Pancreas (tissue), 10 donors: ENCODE measurements at regions not wholly inside any gene's neighbourhood (a gene's known extent, or its start where the extent isn't known, plus 50 kb on each side); places are given as distances from the start of the nearest gene placed in this dataset.
"Not testable (repeated sequence)": the region's sequence is repeated elsewhere in the genome, so short reads cannot be mapped to it uniquely, and the experiment has no call there.

Experiments used
- ATAC-seq, 4 donors: fragments of 200-7000 bp; cut with Tn5 transposase; one replicate each; pipeline versions ENCODE4 v1.8.0 to v1.9.1; 2020; ENCODE audit warnings: mild to moderate bottlenecking in 4 of 4, moderate library complexity in 4 of 4
- DNase-seq, 6 donors: peaks; one replicate each; pipeline ENCODE4 v3.0.0-alpha.2; 2020
- FAIRE-seq: peaks from 2 replicates; lab custom pipeline; 2012; peaks lifted over from hg19 to GRCh38; lab: Jason Lieb, UNC
- H3K27ac ChIP-seq, 4 donors: fragments of 200-600 bp; sonication (generic); 1 replicate in 3 of 4; 2 replicates in 1 of 4; pipeline versions ENCODE4 v1.5.0 to v1.8.0; 2020
- H3K27me3 ChIP-seq, 4 donors: fragments of 200-600 bp; one replicate each; pipeline ENCODE4 v1.8.0; 2021
- H3K36me3 ChIP-seq, 3 donors: fragments of 200-600 bp; sonication (generic) in 1 of 3; one replicate each; pipeline versions ENCODE4 v1.5.0 to v1.8.0; 2020 to 2021
- H3K4me1 ChIP-seq, 3 donors: fragments of 200-600 bp; one replicate each; pipeline ENCODE4 v1.8.0; 2021
- H3K4me3 ChIP-seq, 4 donors: fragments of 200-600 bp; sonication (generic) in 2 of 4; one replicate each; pipeline versions ENCODE4 v1.5.0 to v1.8.0; 2020 to 2021
- H3K9me3 ChIP-seq, 4 donors: fragments of 200-600 bp; one replicate each; pipeline ENCODE4 v1.8.0; 2021
- CTCF ChIP-seq, 4 donors: fragments of 200-600 bp; sonication (generic) in 3 of 4; IDR thresholded peaks; one replicate each; pipeline versions ENCODE4 v1.5.0 to v1.8.0; 2021; ENCODE audit warnings: antibody characterized with exemption in 4 of 4
- WGBS, 2 donors: extraction: QIAGEN DNeasy Blood & Tissue Kit; methylation state at CpG; one replicate each; pipeline ENCODE4 v1.1.7; 2013; 5-methylcytosine and 5-hydroxymethylcytosine counted together
- intact Hi-C, 3 donors: fragments of 100-400 bp; cut with DNase I; formaldehyde crosslinking; loops; one replicate each; pipeline versions ENCODE4 v1.11.1 to v1.14.2; 2022
- donor health status: healthy with polysubstance abuse.
- donor health status: DM: no; HTN: no; CAD: no; lungs with moderate emphysema.
- donor health status: DM: no; HTN: no; CAD: no.
- donor health status: control.
- donor health status: control.
- donor health status: Bipolar disorder and iron deficiency.
- donor health status: DM: yes; HTN: yes; CAD: no.
- donor health status: DM: no; HTN: no; CAD: no.
- donor health status: DM: no; HTN: no; CAD: no.
- donor health status: DM: yes; HTN: yes; CAD: no.

GRCh38 chrY:8011515-8011914 lies 1100.0 kb upstream of the AMELY start:
- ATAC-seq (no peak), DNase-seq (no peak), FAIRE-seq (no peak)
- Histone ChIP-seq H3K36me3 (no peaks in the 10 kb centered on the region), H3K4me3 (no peak overlapping the region), H3K4me1 (no peaks in the 10 kb centered on the region), H3K9me3 (no peaks in the 10 kb centered on the region), H3K27me3 (no peaks in the 10 kb centered on the region), H3K27ac (no peak overlapping the region)
- 68% methylated on average over 3 of the region's 3 CpGs; no CpG with 5 or more reads in 1 of the 2 donors for WGBS, 2 donors
- TF ChIP-seq CTCF (IDR thresholded peaks at IDR 0.05): no peak
- intact Hi-C loops: no loop called here

- H3K27me3 ChIP-seq: no peaks in the 10 kb centered on the region
- WGBS, 2 donors: 72% methylated on average over 3 of the region's 3 CpGs; no CpG with 5 or more reads in 1 of the 2 donors
- no peak for FAIRE-seq
Observed at GRCh38 chrY:8004196-8004595, 1092.6 kb upstream of the AMELY start.

GRCh38 chrY:7996726-7997125 lies 1085.2 kb upstream of the AMELY start:
- Histone ChIP-seq H3K36me3 (no peaks in the 10 kb centered on the region), H3K27me3 (no peaks in the 10 kb centered on the region), H3K9me3 (no peaks in the 10 kb centered on the region), H3K27ac (no peak overlapping the region), H3K4me3 (no peak overlapping the region), H3K4me1 (no peaks in the 10 kb centered on the region)
- WGBS, 2 donors: 32% methylated on average over 2 of the region's 2 CpGs; no CpG with 5 or more reads in 1 of the 2 donors
- no peak for FAIRE-seq
- intact Hi-C loops: no loop called here
- ATAC-seq: no peak
- TF ChIP-seq CTCF (IDR thresholded peaks at IDR 0.05): no peak
- DNase-seq: no peak

More at GRCh38 chrY:8004196-8004595, 1092.6 kb upstream of the AMELY start:
- intact Hi-C loops: no loop called here
- H3K36me3 ChIP-seq: no peaks in the 10 kb centered on the region
- DNase-seq (no peak), ATAC-seq (no peak)
- no peaks in the 10 kb centered on the region for H3K4me1 ChIP-seq
- no peak overlapping the region for H3K27ac ChIP-seq
- no peaks in the 10 kb centered on the region for H3K9me3 ChIP-seq
- H3K4me3 ChIP-seq: no peak overlapping the region
- no peak for TF ChIP-seq CTCF (IDR thresholded peaks at IDR 0.05)

- H3K4me1 ChIP-seq, H3K36me3 ChIP-seq, H3K27me3 ChIP-seq, DNase-seq, ATAC-seq, H3K4me3 ChIP-seq, H3K9me3 ChIP-seq, FAIRE-seq, intact Hi-C loops, H3K27ac ChIP-seq: not testable (repeated sequence)
- 42% methylated on average over 2 of the region's 2 CpGs; no CpG with 5 or more reads in 1 of the 2 donors for WGBS, 2 donors
Observed at GRCh38 chrY:7994781-7995180, 1083.2 kb upstream of the AMELY start.

GRCh38 chrY:7979770-7980169 lies 1068.2 kb upstream of the AMELY start:
- no peak for TF ChIP-seq CTCF (IDR thresholded peaks at IDR 0.05)
- Histone ChIP-seq H3K4me1 (no peaks in the 10 kb centered on the region), H3K4me3 (no peak overlapping the region), H3K36me3 (no peaks in the 10 kb centered on the region), H3K27ac (no peak overlapping the region), H3K27me3 (no peaks in the 10 kb centered on the region), H3K9me3 (no peaks in the 10 kb centered on the region)
- ATAC-seq: no peak
- 42% methylated on average over 1 of the region's 1 CpG; no CpG with 5 or more reads in 1 of the 2 donors for WGBS, 2 donors
- no peak for DNase-seq
- FAIRE-seq: no peak
- intact Hi-C loops: no loop called here
